Fibroblast of lung (primary cell): ENCODE measurements at regions not wholly inside any gene's neighbourhood (a gene's known extent, or its start where the extent isn't known, plus 50 kb on each side); places are given as distances from the start of the nearest gene placed in this dataset.

Experiments
- CTCF ChIP-seq, 2 donors: IDR thresholded peaks in 1 of 2; conservative IDR thresholded peaks in 1 of 2; 1 replicate in 1 of 2; 2 replicates in 1 of 2; pipeline ENCODE4 v1.5.1; 2011 to 2012; ENCODE audit warnings: low read length in 2 of 2, control low read depth in 1 of 2, inconsistent platforms in 1 of 2, low read depth in 1 of 2, mild to moderate bottlenecking in 1 of 2
- EZH2 ChIP-seq: IDR thresholded peaks from 2 replicates; pipeline ENCODE4 v1.5.1; 2012; ENCODE audit warnings: low read length, control low read depth, mild to moderate bottlenecking; ENCODE audit errors: missing control alignments

DNA sequence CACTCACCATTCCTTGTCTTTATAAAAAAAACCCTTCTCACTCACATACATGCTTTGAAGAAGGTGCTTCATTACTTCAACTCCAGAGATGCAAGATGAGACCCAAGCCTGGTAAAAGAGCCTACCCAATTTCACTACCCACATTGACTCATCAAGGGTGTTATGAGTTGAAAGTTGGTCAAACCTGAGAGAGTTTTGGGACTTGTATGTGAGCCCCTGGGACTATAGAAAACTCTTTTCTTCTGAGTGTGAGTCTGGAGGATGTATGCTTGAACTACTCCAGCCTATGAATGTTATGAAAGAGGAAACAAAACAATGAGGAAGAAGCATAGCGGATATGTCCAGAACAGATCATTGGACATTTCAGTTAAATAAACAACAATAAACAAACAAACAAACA is 106.5 kb upstream of the SATB1 start:
- no peak for TF ChIP-seq CTCF (conservative IDR thresholded peaks at IDR 0.05 in 1 of 2, IDR thresholded peaks at IDR 0.05 in 1 of 2; ENCODE audit: low read depth in 1 of 2, low read length in 2 of 2)
- TF ChIP-seq EZH2 = no peak
